ENCODE measurements at regions not wholly inside any gene's neighbourhood (a gene's known extent, or its start where the extent isn't known, plus 50 kb on each side); places are given as distances from the start of the nearest gene placed in this dataset.

- H3K4me3 ChIP-seq (replicated peaks; ENCODE audit: low read depth, low read length): no peak overlapping the region
- no peak for DNase-seq (ENCODE audit: extremely low read depth, low read depth)
- no peak for TF ChIP-seq CTCF (IDR thresholded peaks at IDR 0.05; ENCODE audit: low read depth, low read length, missing control alignments)
These were observed 120.4 kb upstream of the SPRY4 start for GRCh38 chr5:142445266-142445665.

GRCh38 chr5:142441616-142442015, 116.8 kb upstream of the SPRY4 start:
- TF ChIP-seq CTCF (IDR thresholded peaks at IDR 0.05; ENCODE audit: low read depth, low read length, missing control alignments): no peak
- no peak for DNase-seq (ENCODE audit: extremely low read depth, low read depth)
- no peak overlapping the region for H3K4me3 ChIP-seq (replicated peaks; ENCODE audit: low read depth, low read length)

- no peak for TF ChIP-seq CTCF (IDR thresholded peaks at IDR 0.05; ENCODE audit: low read depth, low read length, missing control alignments)
- H3K4me3 ChIP-seq (replicated peaks; ENCODE audit: low read depth, low read length): no peak overlapping the region
- no peak for DNase-seq (ENCODE audit: extremely low read depth, low read depth)
These were observed 114.5 kb upstream of the SPRY4 start for GRCh38 chr5:142439207-142439860.

- no peak overlapping the region for H3K4me3 ChIP-seq (replicated peaks; ENCODE audit: low read depth, low read length)
- no peak for TF ChIP-seq CTCF (IDR thresholded peaks at IDR 0.05; ENCODE audit: low read depth, low read length, missing control alignments)
These were observed 113.8 kb upstream of the SPRY4 start for GRCh38 chr5:142438573-142438972.

GRCh38 chr5:142437563-142437962, 112.7 kb upstream of the SPRY4 start:
- no peak for TF ChIP-seq CTCF (IDR thresholded peaks at IDR 0.05; ENCODE audit: low read depth, low read length, missing control alignments)
- peak; percentile 19 for DNase-seq (ENCODE audit: extremely low read depth, low read depth)
- no peak overlapping the region for H3K4me3 ChIP-seq (replicated peaks; ENCODE audit: low read depth, low read length)

More at GRCh38 chr5:142438573-142438972, 113.8 kb upstream of the SPRY4 start:
- DNase-seq (ENCODE audit: extremely low read depth, low read depth): peak; percentile 26

- TF ChIP-seq CTCF (IDR thresholded peaks at IDR 0.05; ENCODE audit: low read depth, low read length, missing control alignments): no peak
- no peak for DNase-seq (ENCODE audit: extremely low read depth, low read depth)
- H3K4me3 ChIP-seq (replicated peaks; ENCODE audit: low read depth, low read length): no peak overlapping the region
These were observed 110.7 kb upstream of the SPRY4 start for GRCh38 chr5:142435410-142436115.

All from HFF-Myc (cell line).